Upper lobe of right lung (tissue), 1 donor: ENCODE measurements at regions not wholly inside any gene's neighbourhood (a gene's known extent, or its start where the extent isn't known, plus 50 kb on each side); places are given as distances from the start of the nearest gene placed in this dataset.
A peak's percentile ranks its signal among the peaks of the same experiment; 100 is the strongest.

Source experiments
- ATAC-seq: fragments of 200-7000 bp; cut with Tn5 transposase; one replicate; pipeline ENCODE4 v1.9.1; 2020; ENCODE audit warnings: mild to moderate bottlenecking, moderate library complexity
- DNase-seq: peaks from one replicate; pipeline ENCODE4 v3.0.0-alpha.2; 2020
- H3K27ac ChIP-seq: fragments of 200-600 bp; one replicate; pipeline ENCODE4 v1.8.0; 2022
- H3K27me3 ChIP-seq: fragments of 200-600 bp; one replicate; pipeline ENCODE4 v1.8.0; 2022; ENCODE audit warnings: mild to moderate bottlenecking
- H3K36me3 ChIP-seq: fragments of 200-600 bp; one replicate; pipeline ENCODE4 v1.8.0; 2022
- H3K4me1 ChIP-seq: fragments of 200-600 bp; one replicate; pipeline ENCODE4 v1.8.0; 2022
- H3K4me3 ChIP-seq: fragments of 200-600 bp; one replicate; pipeline ENCODE4 v1.8.0; 2022; ENCODE audit warnings: mild to moderate bottlenecking
- H3K9me3 ChIP-seq: fragments of 200-600 bp; one replicate; pipeline ENCODE4 v1.8.0; 2022
- intact Hi-C: fragments of 100-400 bp; cut with DNase I; formaldehyde crosslinking; loops from one replicate; pipeline ENCODE4 v1.11.0; 2022
- TF ChIP-seq, protein P1 (sequence below): fragments of 200-600 bp; IDR thresholded peaks from one replicate; pipeline ENCODE4 v1.8.0; 2022; ENCODE audit warnings: antibody characterized with exemption
- donor health status: DM: no; HTN: yes; CAD: no; lungs with severe emphysema.

DNA sequence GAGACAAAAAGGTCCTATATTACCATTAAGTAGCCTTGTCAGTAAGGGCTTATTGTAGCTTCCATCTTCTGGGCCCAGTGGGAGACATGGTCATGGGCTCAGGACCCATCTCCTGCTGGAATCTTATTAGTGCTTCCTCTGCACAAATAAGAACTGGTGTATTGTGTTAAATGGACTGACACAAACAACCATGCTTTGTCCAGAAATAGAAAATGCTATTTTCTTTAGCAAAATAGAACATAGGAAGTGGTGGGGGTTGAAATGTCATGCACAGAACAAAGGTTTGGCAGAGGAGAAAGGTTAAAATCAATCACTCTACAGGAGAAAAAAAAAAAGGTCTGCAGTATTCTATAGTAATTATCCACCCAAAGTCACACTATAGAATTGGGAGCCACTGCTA lies 252.2 kb downstream of the ELAVL2 start:
- no peaks in the 10 kb centered on the region for H3K9me3 ChIP-seq
- DNase-seq (no peak), ATAC-seq (no peak)
- H3K27me3 ChIP-seq, result no peaks in the 10 kb centered on the region
- TF ChIP-seq, protein P1, sequence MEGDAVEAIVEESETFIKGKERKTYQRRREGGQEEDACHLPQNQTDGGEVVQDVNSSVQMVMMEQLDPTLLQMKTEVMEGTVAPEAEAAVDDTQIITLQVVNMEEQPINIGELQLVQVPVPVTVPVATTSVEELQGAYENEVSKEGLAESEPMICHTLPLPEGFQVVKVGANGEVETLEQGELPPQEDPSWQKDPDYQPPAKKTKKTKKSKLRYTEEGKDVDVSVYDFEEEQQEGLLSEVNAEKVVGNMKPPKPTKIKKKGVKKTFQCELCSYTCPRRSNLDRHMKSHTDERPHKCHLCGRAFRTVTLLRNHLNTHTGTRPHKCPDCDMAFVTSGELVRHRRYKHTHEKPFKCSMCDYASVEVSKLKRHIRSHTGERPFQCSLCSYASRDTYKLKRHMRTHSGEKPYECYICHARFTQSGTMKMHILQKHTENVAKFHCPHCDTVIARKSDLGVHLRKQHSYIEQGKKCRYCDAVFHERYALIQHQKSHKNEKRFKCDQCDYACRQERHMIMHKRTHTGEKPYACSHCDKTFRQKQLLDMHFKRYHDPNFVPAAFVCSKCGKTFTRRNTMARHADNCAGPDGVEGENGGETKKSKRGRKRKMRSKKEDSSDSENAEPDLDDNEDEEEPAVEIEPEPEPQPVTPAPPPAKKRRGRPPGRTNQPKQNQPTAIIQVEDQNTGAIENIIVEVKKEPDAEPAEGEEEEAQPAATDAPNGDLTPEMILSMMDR, result no peak
- H3K4me1 ChIP-seq, result no peaks in the 10 kb centered on the region
- intact Hi-C loops, result no loop called here
- no peak overlapping the region for H3K27ac ChIP-seq
- H3K4me3 ChIP-seq, result no peak overlapping the region
- no peaks in the 10 kb centered on the region for H3K36me3 ChIP-seq

DNA sequence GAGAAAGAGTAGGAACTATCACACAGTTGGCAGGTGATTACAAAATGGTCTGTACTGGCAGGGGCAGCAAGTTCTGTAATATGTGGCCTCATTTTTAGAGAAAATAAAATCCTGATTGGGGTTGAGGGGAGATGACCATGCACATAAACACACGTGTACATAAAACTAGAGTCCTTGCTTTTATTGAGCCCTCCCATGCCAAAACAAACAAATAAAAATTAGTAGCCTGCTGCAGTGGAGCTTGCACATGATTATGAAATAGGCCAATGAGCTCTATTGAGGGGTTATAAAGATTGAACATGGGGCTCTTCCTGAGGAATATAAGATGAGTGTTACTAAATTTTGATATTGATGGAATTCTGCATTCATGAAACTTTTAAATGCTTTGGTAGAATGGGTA lies 248.4 kb downstream of the ELAVL2 start:
- Histone ChIP-seq H3K9me3 (no peaks in the 10 kb centered on the region), H3K4me3 (no peak overlapping the region), H3K27ac (no peak overlapping the region), H3K4me1 (no peaks in the 10 kb centered on the region), H3K36me3 (no peaks in the 10 kb centered on the region), H3K27me3 (no peaks in the 10 kb centered on the region)
- intact Hi-C loops, result no loop called here
- DNase-seq (no peak), ATAC-seq (no peak)
- TF ChIP-seq, protein P1, result no peak

DNA sequence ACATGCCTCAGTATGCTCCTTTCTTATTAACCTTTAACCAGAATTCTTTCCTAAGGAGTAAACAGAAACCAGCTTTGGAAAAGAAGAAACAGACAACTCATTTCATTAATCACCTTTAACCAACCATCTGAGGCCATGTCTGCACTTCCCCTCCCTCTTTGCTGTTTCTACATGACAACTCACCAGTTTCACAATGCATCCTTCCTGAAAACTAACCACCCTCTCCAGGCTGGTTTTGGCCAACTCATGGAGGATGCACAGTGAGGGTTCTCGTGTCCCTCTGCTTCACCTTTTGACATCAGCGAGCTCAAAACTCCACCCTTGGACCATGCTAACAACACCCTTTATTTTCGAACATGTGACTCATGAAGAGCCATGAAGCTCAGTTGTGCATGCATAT lies 244.1 kb downstream of the ELAVL2 start:
- Histone ChIP-seq H3K27me3 (no peaks in the 10 kb centered on the region), H3K27ac (no peak overlapping the region), H3K4me1 (no peaks in the 10 kb centered on the region), H3K4me3 (no peak overlapping the region), H3K9me3 (no peaks in the 10 kb centered on the region), H3K36me3 (no peaks in the 10 kb centered on the region)
- intact Hi-C loops, result no loop called here
- DNase-seq (no peak), ATAC-seq (no peak)
- TF ChIP-seq, protein P1, result no peak

DNA sequence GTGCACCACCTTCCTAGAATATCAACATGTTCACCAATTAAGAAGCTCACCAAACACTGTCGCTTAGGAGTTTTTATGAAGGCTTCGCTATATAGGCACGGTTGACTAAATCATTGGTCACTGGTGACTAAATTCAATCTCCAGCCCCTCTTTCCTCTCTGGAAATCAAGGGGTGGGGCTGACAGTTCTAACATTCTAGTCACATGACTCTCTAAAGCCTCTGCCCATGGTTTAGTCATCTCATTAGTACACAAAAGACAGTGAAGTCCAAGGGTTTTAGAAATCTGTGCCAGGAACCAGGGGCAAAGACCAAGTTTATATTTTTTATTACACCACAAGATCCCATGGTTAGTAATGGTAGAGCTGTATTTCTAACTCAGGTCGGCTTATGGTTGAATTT lies 243.2 kb downstream of the ELAVL2 start:
- TF ChIP-seq, protein P1, result no peak
- no peak for ATAC-seq

DNA sequence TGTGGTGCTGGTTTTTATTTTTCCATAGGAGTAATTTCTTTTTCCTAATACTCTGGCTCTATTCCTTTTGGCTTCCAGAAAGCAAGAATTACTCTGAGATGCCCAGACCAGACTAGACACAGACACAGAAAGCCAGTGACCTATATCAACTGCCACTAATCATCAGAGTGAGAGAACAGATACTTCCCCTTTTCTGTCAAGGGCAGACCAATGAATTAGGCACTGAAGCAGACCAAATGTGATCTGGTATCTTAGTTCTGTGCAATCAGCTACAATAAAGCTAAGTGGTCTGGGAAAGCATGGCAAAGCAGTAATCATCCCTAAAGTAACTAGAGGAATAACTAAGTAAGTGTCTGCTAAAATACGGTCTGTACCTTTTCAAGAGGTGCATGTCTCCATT lies 239.1 kb downstream of the ELAVL2 start:
- TF ChIP-seq, protein P1, result no peak
- H3K4me1 ChIP-seq, result no peaks in the 10 kb centered on the region

More for the DNA sequence above, 243.2 kb downstream of the ELAVL2 start:
- H3K4me3 ChIP-seq, result no peak overlapping the region
- no peak overlapping the region for H3K27ac ChIP-seq
- H3K4me1 ChIP-seq, result no peaks in the 10 kb centered on the region
- intact Hi-C loops, result no loop called here
- H3K9me3 ChIP-seq, result no peaks in the 10 kb centered on the region
- DNase-seq, result no peak
- no peaks in the 10 kb centered on the region for H3K27me3 ChIP-seq
- no peaks in the 10 kb centered on the region for H3K36me3 ChIP-seq

DNA sequence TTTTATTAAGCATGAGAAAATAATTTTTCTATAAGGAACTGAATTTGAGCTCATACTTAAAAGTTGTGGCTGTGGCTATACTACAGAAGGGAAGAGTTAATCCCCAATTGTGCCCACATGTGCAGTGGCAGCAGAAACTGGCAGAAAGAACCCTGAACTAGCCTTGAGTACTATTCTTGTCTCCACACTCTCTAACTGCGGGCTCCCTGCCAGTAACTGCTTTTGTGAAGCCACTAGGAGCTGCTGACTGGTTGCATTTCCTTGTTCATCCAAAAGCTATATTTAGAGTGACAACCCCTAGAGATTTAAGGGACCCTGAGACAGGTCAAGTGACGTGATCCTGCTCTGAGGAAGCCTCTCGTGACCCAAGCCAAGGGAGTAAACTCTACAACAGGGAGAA lies 238.6 kb downstream of the ELAVL2 start:
- TF ChIP-seq, protein P1, result no peak
- intact Hi-C loops, result no loop called here
- H3K27me3 ChIP-seq, result no peaks in the 10 kb centered on the region
- H3K36me3 ChIP-seq, result no peaks in the 10 kb centered on the region
- no peak for DNase-seq
- ATAC-seq, result peak; percentile 50
- H3K4me3 ChIP-seq, result no peak overlapping the region
- H3K4me1 ChIP-seq, result no peaks in the 10 kb centered on the region
- H3K9me3 ChIP-seq, result no peaks in the 10 kb centered on the region
- H3K27ac ChIP-seq, result no peak overlapping the region

More for the DNA sequence above, 239.1 kb downstream of the ELAVL2 start:
- intact Hi-C loops, result no loop called here
- Histone ChIP-seq H3K9me3 (no peaks in the 10 kb centered on the region), H3K27ac (no peak overlapping the region), H3K4me3 (no peak overlapping the region), H3K36me3 (no peaks in the 10 kb centered on the region), H3K27me3 (no peaks in the 10 kb centered on the region)
- ATAC-seq, result no peak
- no peak for DNase-seq
